B cell (primary cell): ENCODE measurements at regions not wholly inside any gene's neighbourhood (a gene's known extent, or its start where the extent isn't known, plus 50 kb on each side); places are given as distances from the start of the nearest gene placed in this dataset.

Experiments
- ATAC-seq: fragments of 200-7000 bp; cut with Tn5 transposase; one replicate; pipeline ENCODE4 v1.10.0; 2021; ENCODE audit warnings: low read depth, mild to moderate bottlenecking, moderate number of reproducible peaks, moderate library complexity
- CTCF ChIA-PET: fragments of 350-600 bp; sonication (Branson Sonifier 250); formaldehyde crosslinking; loops from one replicate; lab custom pipeline; 2021; ENCODE audit warnings: antibody characterized with exemption, inconsistent platforms; lab: Charles Lee
- POLR2A ChIA-PET: fragments of 350-600 bp; sonication (Branson Sonifier 250); formaldehyde crosslinking; loops from one replicate; lab custom pipeline; 2021; ENCODE audit warnings: antibody characterized with exemption; lab: Charles Lee
- DNase-seq: peaks from one replicate; pipeline ENCODE4 v3.0.0; 2013
- H2AFZ ChIP-seq: 2 replicates; pipeline ENCODE4 v1.6.1; 2012; ENCODE audit warnings: mild to moderate bottlenecking, low read depth, low read length; ENCODE audit not compliant: insufficient read depth, poor library complexity, severe bottlenecking
- H3K27ac ChIP-seq, 2 donors: 1 replicate in 1 of 2; 2 replicates in 1 of 2; pipeline ENCODE4 v1.5.1; 2012 to 2013; ENCODE audit warnings: low read length in 2 of 2, mild to moderate bottlenecking in 2 of 2, moderate library complexity in 1 of 2
- H3K27me3 ChIP-seq, 4 experiments: fragments of 200-600 bp in 1 of 4; sonication (generic) in 1 of 4; replicated peaks in 1 of 4; 1 replicate in 2 of 4; 2 replicates in 2 of 4; pipeline versions ENCODE4 v1.6.1 to v1.7.0; 2013 to 2016; ENCODE audit warnings: low read length in 3 of 4, mild to moderate bottlenecking in 2 of 4, mixed read lengths in 1 of 4, moderate library complexity in 1 of 4; ENCODE audit not compliant: insufficient read depth in 4 of 4, control insufficient read depth in 3 of 4; ENCODE audit errors: control extremely low read depth in 1 of 4
- H3K36me3 ChIP-seq, 2 experiments: replicated peaks in 1 of 2; 1 replicate in 1 of 2; 2 replicates in 1 of 2; pipeline versions ENCODE4 v1.6.1 to v1.7.1; 2013; ENCODE audit warnings: low read length in 1 of 2; ENCODE audit not compliant: insufficient read depth in 2 of 2, control insufficient read depth in 1 of 2; ENCODE audit errors: control extremely low read depth in 1 of 2, extremely low read depth in 1 of 2
- H3K4me1 ChIP-seq, 2 donors: fragments of 200-600 bp in 1 of 2; sonication (generic) in 1 of 2; 1 replicate in 1 of 2; 2 replicates in 1 of 2; pipeline versions ENCODE4 v1.5.1 to v1.6.1; 2013 to 2017; ENCODE audit warnings: low read length in 2 of 2; ENCODE audit not compliant: control insufficient read depth in 2 of 2, insufficient read depth in 2 of 2
- H3K4me2 ChIP-seq: replicated peaks from 2 replicates; pipeline ENCODE3; 2012; ENCODE audit warnings: mild to moderate bottlenecking, low read depth, low read length; ENCODE audit not compliant: poor library complexity, severe bottlenecking
- H3K4me3 ChIP-seq, 5 experiments: fragments of 200-600 bp in 1 of 5; sonication (generic) in 1 of 5; 1 replicate in 3 of 5; 2 replicates in 2 of 5; pipeline versions ENCODE4 v1.5.1 to v1.7.0; 2011 to 2016; ENCODE audit warnings: low read length in 4 of 5, mild to moderate bottlenecking in 4 of 5, low read depth in 2 of 5, control low read depth in 1 of 5, moderate library complexity in 1 of 5; ENCODE audit not compliant: insufficient read depth in 1 of 5; ENCODE audit errors: control extremely low read depth in 1 of 5, extremely low read depth in 1 of 5
- H3K79me2 ChIP-seq: fragments of 200-600 bp; sonication (generic); one replicate; pipeline ENCODE4 v1.6.0; 2016; ENCODE audit warnings: low read length; ENCODE audit not compliant: control insufficient read depth, insufficient read depth
- H3K9ac ChIP-seq: fragments of 200-600 bp; sonication (generic); 2 replicates; pipeline ENCODE4 v1.6.1; 2017; ENCODE audit warnings: mild to moderate bottlenecking, low read length, moderate library complexity
- H3K9me3 ChIP-seq, 3 donors: one replicate each; pipeline versions ENCODE4 v1.6.1 to v1.7.1; 2013; ENCODE audit warnings: low read length in 2 of 3; ENCODE audit not compliant: control insufficient read depth in 2 of 3, insufficient read depth in 1 of 3; ENCODE audit errors: control extremely low read depth in 1 of 3
- H4K20me1 ChIP-seq: 2 replicates; pipeline ENCODE4 v1.6.0; 2012; ENCODE audit warnings: mild to moderate bottlenecking, low read length; ENCODE audit not compliant: insufficient read depth, control insufficient read depth, poor library complexity, severe bottlenecking
- H3K27ac Mint-ChIP-seq: one replicate; pipeline ENCODE4 v1.8.0; 2021; ENCODE audit warnings: mixed read lengths
- H3K27me3 Mint-ChIP-seq: one replicate; pipeline ENCODE4 v1.8.0; 2021; ENCODE audit warnings: mixed read lengths
- H3K4me1 Mint-ChIP-seq: one replicate; pipeline ENCODE4 v1.8.0; 2021; ENCODE audit warnings: mixed read lengths
- H3K4me3 Mint-ChIP-seq: one replicate; pipeline ENCODE4 v1.8.0; 2021; ENCODE audit warnings: mixed read lengths
- H3K9me3 Mint-ChIP-seq: one replicate; pipeline ENCODE4 v1.8.0; 2022; ENCODE audit warnings: mixed read lengths; ENCODE audit not compliant: insufficient read depth
- EZH2 ChIP-seq: IDR thresholded peaks from 2 replicates; pipeline ENCODE4 v1.6.1; 2012; ENCODE audit warnings: borderline replicate concordance, low read depth, mild to moderate bottlenecking, moderate library complexity, low read length; ENCODE audit not compliant: insufficient read depth, poor library complexity, severe bottlenecking
- WGBS: methylation state at CpG from one replicate; pipeline ENCODE4 v1.1.5; 2013; ENCODE audit warnings: missing lambda C conversion rate; ENCODE audit not compliant: insufficient coverage; 5-methylcytosine and 5-hydroxymethylcytosine counted together
- intact Hi-C: fragments of 100-400 bp; cut with micrococcal nuclease; formaldehyde crosslinking; loops from one replicate; pipeline ENCODE4 v1.10.0; 2022
- TF ChIP-seq, protein P1 (sequence below): fragments of 200-600 bp; IDR thresholded peaks from one replicate; pipeline ENCODE4 v1.8.0; 2022; ENCODE audit warnings: antibody characterized with exemption, mild to moderate bottlenecking

DNA sequence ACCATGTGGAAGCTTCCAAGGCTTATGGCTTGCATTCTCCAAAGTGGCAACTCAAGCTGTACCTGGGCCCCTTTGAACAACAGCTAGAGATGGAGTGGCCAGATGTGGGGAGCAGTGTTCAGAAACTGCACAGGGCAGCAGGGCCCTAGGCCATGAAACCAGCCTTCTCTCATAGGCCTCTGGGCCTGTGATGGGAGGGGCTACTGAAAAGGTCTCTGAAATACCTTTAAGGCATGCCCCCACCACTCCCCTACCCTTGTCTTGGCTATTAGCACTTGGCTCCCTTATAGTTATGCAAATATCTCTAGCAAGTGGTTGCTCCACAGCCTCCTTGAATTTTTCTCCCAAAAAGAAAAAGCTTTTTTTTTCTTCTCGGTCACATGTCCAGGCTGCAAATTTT is 1014.6 kb downstream of the DTWD2 start:
- DNase-seq: no peak
- no peak for ATAC-seq
- Histone ChIP-seq H2AFZ (no peak overlapping the region), H3K36me3 (no peaks in the 10 kb centered on the region), H3K27me3 (no peaks in the 10 kb centered on the region), H3K9me3 (peaks cover 0 to 8% (median 0%) of the 10 kb centered on the region in 3 donors), H3K4me2 (no peak overlapping the region), H3K27ac (no peak overlapping the region), H3K9ac (no peak overlapping the region), H3K4me1 (no peaks in the 10 kb centered on the region), H4K20me1 (no peaks in the 10 kb centered on the region), H3K4me3 (no peak overlapping the region), H3K79me2 (no peaks in the 10 kb centered on the region)
- H3K9me3 Mint-ChIP-seq: peaks cover 3% of the 10 kb centered on the region
- WGBS: 80% methylated on average over 1 of the region's 1 CpG
- intact Hi-C loops: no loop called here
- no peak overlapping the region for H3K4me3 Mint-ChIP-seq
- TF ChIP-seq EZH2: no peak
- TF ChIP-seq, protein P1, sequence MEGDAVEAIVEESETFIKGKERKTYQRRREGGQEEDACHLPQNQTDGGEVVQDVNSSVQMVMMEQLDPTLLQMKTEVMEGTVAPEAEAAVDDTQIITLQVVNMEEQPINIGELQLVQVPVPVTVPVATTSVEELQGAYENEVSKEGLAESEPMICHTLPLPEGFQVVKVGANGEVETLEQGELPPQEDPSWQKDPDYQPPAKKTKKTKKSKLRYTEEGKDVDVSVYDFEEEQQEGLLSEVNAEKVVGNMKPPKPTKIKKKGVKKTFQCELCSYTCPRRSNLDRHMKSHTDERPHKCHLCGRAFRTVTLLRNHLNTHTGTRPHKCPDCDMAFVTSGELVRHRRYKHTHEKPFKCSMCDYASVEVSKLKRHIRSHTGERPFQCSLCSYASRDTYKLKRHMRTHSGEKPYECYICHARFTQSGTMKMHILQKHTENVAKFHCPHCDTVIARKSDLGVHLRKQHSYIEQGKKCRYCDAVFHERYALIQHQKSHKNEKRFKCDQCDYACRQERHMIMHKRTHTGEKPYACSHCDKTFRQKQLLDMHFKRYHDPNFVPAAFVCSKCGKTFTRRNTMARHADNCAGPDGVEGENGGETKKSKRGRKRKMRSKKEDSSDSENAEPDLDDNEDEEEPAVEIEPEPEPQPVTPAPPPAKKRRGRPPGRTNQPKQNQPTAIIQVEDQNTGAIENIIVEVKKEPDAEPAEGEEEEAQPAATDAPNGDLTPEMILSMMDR: no peak
- no peaks in the 10 kb centered on the region for H3K4me1 Mint-ChIP-seq
- H3K27ac Mint-ChIP-seq: no peak overlapping the region
- no peaks in the 10 kb centered on the region for H3K27me3 Mint-ChIP-seq
- POLR2A ChIA-PET: no interaction called here
- CTCF ChIA-PET: no interaction called here

DNA sequence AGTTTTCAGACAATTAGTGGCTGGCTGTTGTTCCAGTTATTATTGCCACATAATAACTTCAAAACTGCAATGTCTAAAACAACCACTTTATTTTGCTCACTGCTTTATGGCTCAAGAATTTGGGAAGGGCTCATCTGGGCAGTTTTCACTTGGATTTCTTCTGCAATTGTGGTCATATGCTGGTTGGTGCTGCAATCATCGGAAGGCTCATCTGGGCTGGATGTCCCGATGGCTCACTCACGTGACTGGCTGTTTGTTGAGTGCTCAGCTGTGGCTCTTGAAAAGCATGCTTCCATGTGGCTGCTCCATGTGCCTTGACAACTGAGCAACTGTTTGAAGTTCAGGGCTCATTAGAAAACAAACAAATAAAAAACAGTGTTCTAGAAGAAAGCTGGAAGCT is 1032.5 kb downstream of the DTWD2 start:
- Histone ChIP-seq H3K27me3 (no peaks in the 10 kb centered on the region), H4K20me1 (no peaks in the 10 kb centered on the region), H3K9ac (no peak overlapping the region), H2AFZ (no peak overlapping the region), H3K27ac (no peak overlapping the region), H3K4me2 (no peak overlapping the region), H3K4me3 (no peak overlapping the region), H3K79me2 (no peaks in the 10 kb centered on the region), H3K9me3 (peaks cover 0 to 2% (median 0%) of the 10 kb centered on the region in 3 donors), H3K36me3 (no peaks in the 10 kb centered on the region), H3K4me1 (no peaks in the 10 kb centered on the region)
- ATAC-seq: no peak
- Mint-ChIP-seq H3K4me3 (no peak overlapping the region), H3K4me1 (no peaks in the 10 kb centered on the region), H3K27me3 (no peaks in the 10 kb centered on the region), H3K27ac (no peak overlapping the region), H3K9me3 (no peaks in the 10 kb centered on the region)
- intact Hi-C loops: no loop called here
- CTCF ChIA-PET: no interaction called here
- WGBS: 96% methylated on average over 3 of the region's 3 CpGs
- DNase-seq: no peak
- TF ChIP-seq, protein P1: no peak
- no peak for TF ChIP-seq EZH2
- POLR2A ChIA-PET: no interaction called here
